Adrenal gland (tissue), 9 donors: ENCODE measurements at regions not wholly inside any gene's neighbourhood (a gene's known extent, or its start where the extent isn't known, plus 50 kb on each side); places are given as distances from the start of the nearest gene placed in this dataset.

Experiments used
- DNase-seq, 7 donors: peaks; one replicate each; pipeline ENCODE4 v3.0.0-alpha.2; 2019 to 2020
- H3K27ac ChIP-seq, 5 donors: fragments of 200-600 bp; sonication (generic) in 4 of 5; 1 replicate in 3 of 5; 2 replicates in 2 of 5; pipeline versions ENCODE4 v1.5.1 to v1.8.0; 2016 to 2020; ENCODE audit warnings: mild to moderate bottlenecking in 1 of 5
- H3K27me3 ChIP-seq: fragments of 200-600 bp; 2 replicates; pipeline ENCODE4 v1.8.0; 2021
- H3K36me3 ChIP-seq, 2 donors: fragments of 200-600 bp; replicated peaks in 1 of 2; 1 replicate in 1 of 2; 2 replicates in 1 of 2; pipeline versions ENCODE4 v1.5.1 to v1.8.0; 2018 to 2022
- H3K4me1 ChIP-seq, 2 donors: fragments of 200-600 bp; replicated peaks in 1 of 2; 1 replicate in 1 of 2; 2 replicates in 1 of 2; pipeline versions ENCODE4 v1.5.1 to v1.8.0; 2018 to 2021
- H3K4me3 ChIP-seq, 4 donors: fragments of 200-600 bp; sonication (generic) in 3 of 4; one replicate each; pipeline ENCODE4 v1.5.1; 2016 to 2018
- H3K9me3 ChIP-seq, 3 donors: fragments of 200-600 bp; sonication (generic) in 1 of 3; replicated peaks in 1 of 3; 1 replicate in 2 of 3; 2 replicates in 1 of 3; pipeline versions ENCODE4 v1.5.1 to v1.8.0; 2016 to 2021
- POLR2A ChIP-seq, 2 donors: fragments of 450-650 bp; IDR thresholded peaks; one replicate each; pipeline ENCODE4 v1.6.1; 2017; ENCODE audit warnings: antibody characterized with exemption in 2 of 2, mild to moderate bottlenecking in 2 of 2, moderate library complexity in 1 of 2
- WGBS, 4 donors: extraction: QIAGEN DNeasy Blood & Tissue Kit in 2 of 4; methylation state at CpG; one replicate each; pipeline versions ENCODE4 v1.1.5 to v1.1.7; 2013 to 2017; 5-methylcytosine and 5-hydroxymethylcytosine counted together
- intact Hi-C, 2 donors: fragments of 100-400 bp; cut with DNase I; formaldehyde crosslinking; loops; one replicate each; pipeline versions ENCODE4 v1.14.1 to v1.15.0; 2022 to 2023
- TF ChIP-seq, protein P1 (sequence below), 6 experiments: fragments of 450-650 bp in 4 of 6; fragments of 200-600 bp in 2 of 6; sonication (generic) in 1 of 6; IDR thresholded peaks; 1 replicate in 5 of 6; 2 replicates in 1 of 6; pipeline versions ENCODE4 v1.5.1 to v1.8.0; 2016 to 2021; ENCODE audit warnings: antibody characterized with exemption in 6 of 6, mild to moderate bottlenecking in 2 of 6, moderate library complexity in 1 of 6
- donor health status: healthy with polysubstance abuse.
- donor health status: Bipolar disorder and iron deficiency.
- donor health status: DM: yes; HTN: yes; CAD: no.
- donor health status: DM: no; HTN: no; CAD: no.
- donor health status: DM: no; HTN: no; CAD: no.

DNA sequence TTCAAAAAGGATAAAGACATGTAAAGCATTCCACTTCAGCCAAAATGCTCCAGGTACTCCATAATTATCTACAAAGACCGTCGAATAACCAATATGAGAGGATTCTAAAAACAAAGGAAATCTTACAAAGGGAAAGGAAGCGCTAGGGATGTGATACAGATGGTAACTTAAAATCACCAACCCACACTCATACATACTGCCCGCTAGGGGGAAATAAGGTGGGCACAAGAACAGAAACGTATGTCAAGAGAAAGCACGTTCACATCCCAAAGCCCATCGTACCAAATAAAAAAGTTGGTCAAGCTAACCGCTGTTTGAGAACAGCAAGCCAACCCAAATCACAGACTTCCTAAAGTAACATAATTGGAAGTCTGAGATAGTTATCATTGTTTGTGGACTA lies 429.4 kb downstream of the SHQ1 start:
- WGBS, 4 donors = 93 to 96% (median 94%) methylated on average over 8 of the region's 8 CpGs
- H3K4me3 ChIP-seq = no peak overlapping the region
- H3K27ac ChIP-seq = no peak overlapping the region
- no peaks in the 10 kb centered on the region for H3K36me3 ChIP-seq
- TF ChIP-seq, protein P1, sequence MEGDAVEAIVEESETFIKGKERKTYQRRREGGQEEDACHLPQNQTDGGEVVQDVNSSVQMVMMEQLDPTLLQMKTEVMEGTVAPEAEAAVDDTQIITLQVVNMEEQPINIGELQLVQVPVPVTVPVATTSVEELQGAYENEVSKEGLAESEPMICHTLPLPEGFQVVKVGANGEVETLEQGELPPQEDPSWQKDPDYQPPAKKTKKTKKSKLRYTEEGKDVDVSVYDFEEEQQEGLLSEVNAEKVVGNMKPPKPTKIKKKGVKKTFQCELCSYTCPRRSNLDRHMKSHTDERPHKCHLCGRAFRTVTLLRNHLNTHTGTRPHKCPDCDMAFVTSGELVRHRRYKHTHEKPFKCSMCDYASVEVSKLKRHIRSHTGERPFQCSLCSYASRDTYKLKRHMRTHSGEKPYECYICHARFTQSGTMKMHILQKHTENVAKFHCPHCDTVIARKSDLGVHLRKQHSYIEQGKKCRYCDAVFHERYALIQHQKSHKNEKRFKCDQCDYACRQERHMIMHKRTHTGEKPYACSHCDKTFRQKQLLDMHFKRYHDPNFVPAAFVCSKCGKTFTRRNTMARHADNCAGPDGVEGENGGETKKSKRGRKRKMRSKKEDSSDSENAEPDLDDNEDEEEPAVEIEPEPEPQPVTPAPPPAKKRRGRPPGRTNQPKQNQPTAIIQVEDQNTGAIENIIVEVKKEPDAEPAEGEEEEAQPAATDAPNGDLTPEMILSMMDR (IDR thresholded peaks at IDR 0.05) = no peak
- TF ChIP-seq POLR2A (IDR thresholded peaks at IDR 0.05) = no peak
- no peaks in the 10 kb centered on the region for H3K27me3 ChIP-seq
- H3K4me1 ChIP-seq = peaks cover 0 to 12% of the 10 kb centered on the region in 2 donors
- H3K9me3 ChIP-seq = peaks cover 0 to 12% (median 0%) of the 10 kb centered on the region in 3 donors
- DNase-seq = no peak
- intact Hi-C loops = no loop called here

DNA sequence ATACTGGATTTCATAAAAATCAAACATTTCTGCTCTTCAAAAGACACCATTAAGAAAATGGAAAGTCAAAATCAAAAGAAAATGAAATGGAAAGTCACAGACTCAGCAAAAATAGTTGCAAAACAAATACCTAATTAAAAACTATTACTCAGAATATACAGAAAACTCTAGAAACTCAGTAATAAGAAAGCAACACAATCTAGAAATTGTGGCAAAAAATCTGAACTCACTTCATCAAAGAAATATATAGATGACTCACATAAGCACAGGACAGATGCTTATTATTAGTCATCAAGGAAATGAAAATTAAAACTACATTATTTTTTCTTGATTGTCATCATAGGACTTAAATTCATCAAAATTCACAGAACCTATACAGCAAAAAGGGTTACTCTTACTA lies 430.0 kb downstream of the SHQ1 start:
- no peaks in the 10 kb centered on the region for H3K36me3 ChIP-seq
- peaks cover 0 to 14% of the 10 kb centered on the region in 2 donors for H3K4me1 ChIP-seq
- H3K4me3 ChIP-seq = no peak overlapping the region
- no peak for DNase-seq
- H3K9me3 ChIP-seq = peaks cover 0 to 12% (median 0%) of the 10 kb centered on the region in 3 donors
- TF ChIP-seq, protein P1 (IDR thresholded peaks at IDR 0.05) = no peak
- intact Hi-C loops = no loop called here
- H3K27me3 ChIP-seq = no peaks in the 10 kb centered on the region
- no peak overlapping the region for H3K27ac ChIP-seq

GRCh38 chr3:72414481-72415016 lies 433.7 kb downstream of the SHQ1 start:
- Histone ChIP-seq H3K27me3 (no peaks in the 10 kb centered on the region), H3K36me3 (no peaks in the 10 kb centered on the region), H3K9me3 (no peaks in the 10 kb centered on the region), H3K4me3 (no peak overlapping the region), H3K4me1 (peaks cover 16 to 44% of the 10 kb centered on the region in 2 donors), H3K27ac (no peak overlapping the region)
- WGBS, 4 donors = 58 to 63% (median 60%) methylated on average over 3 of the region's 3 CpGs
- DNase-seq = no peak
- no peak for TF ChIP-seq POLR2A (IDR thresholded peaks at IDR 0.05)
- TF ChIP-seq, protein P1 (IDR thresholded peaks at IDR 0.05) = no peak
- intact Hi-C loops = no loop called here

DNA sequence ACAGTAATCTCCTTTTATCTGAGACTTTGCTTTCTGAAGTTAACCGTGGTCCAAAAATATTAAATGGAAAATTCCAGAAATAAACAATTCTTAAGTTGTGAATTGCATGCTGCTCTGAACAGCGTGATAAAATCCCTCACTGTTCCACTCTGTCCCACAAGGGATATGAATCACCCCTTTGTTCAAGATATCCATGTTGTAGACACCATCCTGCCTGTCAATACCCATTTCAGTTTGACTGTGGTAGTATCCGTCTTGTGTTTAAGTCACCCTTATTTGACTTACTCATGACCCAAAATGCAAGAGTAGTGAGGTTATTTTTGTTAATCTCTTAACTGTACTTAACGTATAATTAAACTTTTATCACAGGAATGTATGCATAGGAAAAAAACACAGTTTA lies 435.0 kb downstream of the SHQ1 start:
- no peak overlapping the region for H3K27ac ChIP-seq
- no peak overlapping the region for H3K4me3 ChIP-seq
- no peaks in the 10 kb centered on the region for H3K9me3 ChIP-seq
- no peaks in the 10 kb centered on the region for H3K27me3 ChIP-seq
- H3K36me3 ChIP-seq = no peaks in the 10 kb centered on the region
- intact Hi-C loops = no loop called here
- no peak for TF ChIP-seq POLR2A (IDR thresholded peaks at IDR 0.05)
- TF ChIP-seq, protein P1 (IDR thresholded peaks at IDR 0.05) = no peak
- no peak for DNase-seq
- WGBS, 4 donors = 63 to 75% (median 72%) methylated on average over 4 of the region's 4 CpGs
- H3K4me1 ChIP-seq = peaks cover 16 to 39% of the 10 kb centered on the region in 2 donors
